MM.1S (cell line): ENCODE measurements at regions not wholly inside any gene's neighbourhood (a gene's known extent, or its start where the extent isn't known, plus 50 kb on each side); places are given as distances from the start of the nearest gene placed in this dataset.

Experiments
- CTCF ChIP-seq: fragments of 300-600 bp; sonication (generic); IDR thresholded peaks from 2 replicates; pipeline ENCODE4 v1.5.1; 2016; ENCODE audit warnings: antibody characterized with exemption, low read length, mixed read lengths
- EZH2 ChIP-seq: fragments of 300-600 bp; sonication (generic); optimal IDR thresholded peaks from 2 replicates; pipeline ENCODE3; 2017; ENCODE audit warnings: low read depth, mild to moderate bottlenecking, antibody characterized with exemption, low read length, mixed read lengths

GRCh38 chr10:61063034-61063433 is 119.0 kb upstream of the RHOBTB1 start:
- TF ChIP-seq EZH2 = no peak
- no peak for TF ChIP-seq CTCF
